ENCODE measurements at regions not wholly inside any gene's neighbourhood (a gene's known extent, or its start where the extent isn't known, plus 50 kb on each side); places are given as distances from the start of the nearest gene placed in this dataset.

GRCh38 chr14:87712396-87713090 lies 280.4 kb downstream of the GALC start:
- TF ChIP-seq CTCF (IDR thresholded peaks at IDR 0.05) = no peak

- no peak for TF ChIP-seq CTCF (IDR thresholded peaks at IDR 0.05)
Measured at GRCh38 chr14:87705439-87705896, 287.5 kb downstream of the GALC start.

GRCh38 chr14:87698481-87698880 lies 294.5 kb downstream of the GALC start:
- no peak for TF ChIP-seq CTCF (IDR thresholded peaks at IDR 0.05)

GRCh38 chr14:87696485-87696884 lies 296.5 kb downstream of the GALC start:
- TF ChIP-seq CTCF (IDR thresholded peaks at IDR 0.05) = no peak

GRCh38 chr14:87691042-87691881 lies 301.7 kb downstream of the GALC start:
- TF ChIP-seq CTCF (IDR thresholded peaks at IDR 0.05) = no peak

GRCh38 chr14:87690076-87690613 lies 302.8 kb downstream of the GALC start:
- TF ChIP-seq CTCF (IDR thresholded peaks at IDR 0.05) = no peak

GRCh38 chr14:87688524-87688923 lies 304.5 kb downstream of the GALC start:
- TF ChIP-seq CTCF (IDR thresholded peaks at IDR 0.05) = no peak

Data from LNCAP (cell line).